Endothelial cell (in vitro differentiated cells): ENCODE measurements at regions not wholly inside any gene's neighbourhood (a gene's known extent, or its start where the extent isn't known, plus 50 kb on each side); places are given as distances from the start of the nearest gene placed in this dataset.

Experiments used
- DNase-seq: peaks from one replicate; pipeline ENCODE4 v3.0.0; 2021; ENCODE audit warnings: low spot score
- H3K27ac Mint-ChIP-seq: one replicate; pipeline ENCODE4 v1.8.0; 2021; ENCODE audit warnings: mixed read lengths, inconsistent platforms; ENCODE audit not compliant: unreplicated experiment
- H3K27me3 Mint-ChIP-seq: one replicate; pipeline ENCODE4 v1.8.0; 2021; ENCODE audit warnings: mild to moderate bottlenecking, moderate library complexity, mixed read lengths, inconsistent platforms; ENCODE audit not compliant: unreplicated experiment
- H3K36me3 Mint-ChIP-seq: one replicate; pipeline ENCODE4 v1.8.0; 2021; ENCODE audit warnings: mild to moderate bottlenecking, low read depth, mixed read lengths, inconsistent platforms; ENCODE audit not compliant: unreplicated experiment
- H3K4me1 Mint-ChIP-seq: one replicate; pipeline ENCODE4 v1.8.0; 2021; ENCODE audit warnings: mild to moderate bottlenecking, mixed read lengths, inconsistent platforms; ENCODE audit not compliant: unreplicated experiment
- H3K4me3 Mint-ChIP-seq: one replicate; pipeline ENCODE4 v1.8.0; 2021; ENCODE audit warnings: mild to moderate bottlenecking, mixed read lengths, inconsistent platforms; ENCODE audit not compliant: unreplicated experiment
- H3K9me3 Mint-ChIP-seq: one replicate; pipeline ENCODE4 v1.8.0; 2021; ENCODE audit warnings: mixed read lengths, inconsistent platforms; ENCODE audit not compliant: unreplicated experiment
- TF ChIP-seq, protein P1 (sequence below): fragments of 200-600 bp; sonication (generic); IDR thresholded peaks from one replicate; pipeline ENCODE4 v1.5.0; 2021; ENCODE audit warnings: antibody characterized with exemption; ENCODE audit not compliant: unreplicated experiment

DNA sequence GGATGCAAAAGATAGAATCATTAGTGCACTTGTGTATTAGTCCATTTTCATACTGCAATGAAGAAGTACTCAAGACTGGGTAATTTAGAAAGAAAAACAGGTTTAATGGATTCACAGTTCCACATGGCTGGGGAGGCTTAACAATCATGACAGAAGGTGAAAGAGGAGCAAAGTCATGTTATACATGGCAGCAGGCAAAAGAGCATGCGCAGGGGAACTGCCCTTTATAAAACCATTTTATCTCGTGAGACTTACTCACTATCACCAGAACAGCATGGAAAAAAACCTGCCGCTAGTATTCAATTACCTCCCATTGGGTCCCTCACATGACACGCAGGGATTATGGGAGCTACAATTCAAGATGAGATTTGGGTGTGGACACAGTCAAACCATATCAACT is 129.4 kb downstream of the SCG2 start:
- no peaks in the 10 kb centered on the region for H3K27me3 Mint-ChIP-seq
- H3K4me3 Mint-ChIP-seq, result no peak overlapping the region
- H3K9me3 Mint-ChIP-seq, result no peaks in the 10 kb centered on the region
- TF ChIP-seq, protein P1, sequence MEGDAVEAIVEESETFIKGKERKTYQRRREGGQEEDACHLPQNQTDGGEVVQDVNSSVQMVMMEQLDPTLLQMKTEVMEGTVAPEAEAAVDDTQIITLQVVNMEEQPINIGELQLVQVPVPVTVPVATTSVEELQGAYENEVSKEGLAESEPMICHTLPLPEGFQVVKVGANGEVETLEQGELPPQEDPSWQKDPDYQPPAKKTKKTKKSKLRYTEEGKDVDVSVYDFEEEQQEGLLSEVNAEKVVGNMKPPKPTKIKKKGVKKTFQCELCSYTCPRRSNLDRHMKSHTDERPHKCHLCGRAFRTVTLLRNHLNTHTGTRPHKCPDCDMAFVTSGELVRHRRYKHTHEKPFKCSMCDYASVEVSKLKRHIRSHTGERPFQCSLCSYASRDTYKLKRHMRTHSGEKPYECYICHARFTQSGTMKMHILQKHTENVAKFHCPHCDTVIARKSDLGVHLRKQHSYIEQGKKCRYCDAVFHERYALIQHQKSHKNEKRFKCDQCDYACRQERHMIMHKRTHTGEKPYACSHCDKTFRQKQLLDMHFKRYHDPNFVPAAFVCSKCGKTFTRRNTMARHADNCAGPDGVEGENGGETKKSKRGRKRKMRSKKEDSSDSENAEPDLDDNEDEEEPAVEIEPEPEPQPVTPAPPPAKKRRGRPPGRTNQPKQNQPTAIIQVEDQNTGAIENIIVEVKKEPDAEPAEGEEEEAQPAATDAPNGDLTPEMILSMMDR, result no peak
- H3K36me3 Mint-ChIP-seq, result no peaks in the 10 kb centered on the region
- no peak overlapping the region for H3K27ac Mint-ChIP-seq
- no peak for DNase-seq
- no peaks in the 10 kb centered on the region for H3K4me1 Mint-ChIP-seq

DNA sequence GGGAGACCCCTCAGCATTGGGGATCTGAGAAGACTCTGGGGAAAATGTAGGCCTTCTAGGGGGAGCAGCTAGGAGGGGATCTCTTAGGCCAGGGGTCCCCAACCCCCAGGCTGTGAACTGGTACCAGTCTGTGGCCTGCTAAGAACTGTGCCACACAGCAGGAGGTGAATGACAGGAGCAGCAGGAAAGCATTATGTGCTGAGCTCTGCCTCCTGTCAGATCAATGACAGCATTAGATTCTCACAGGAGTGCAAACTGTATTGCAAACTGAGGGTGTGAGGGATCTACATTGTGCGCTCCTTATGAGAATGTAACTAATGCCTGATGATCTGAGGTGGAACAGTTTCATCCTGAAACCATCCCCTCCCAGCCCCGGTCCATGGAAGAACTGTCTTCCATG is 127.3 kb downstream of the SCG2 start:
- TF ChIP-seq, protein P1, result no peak
- DNase-seq, result no peak
- H3K4me1 Mint-ChIP-seq, result no peaks in the 10 kb centered on the region
- H3K27ac Mint-ChIP-seq, result no peak overlapping the region
- no peaks in the 10 kb centered on the region for H3K27me3 Mint-ChIP-seq
- H3K9me3 Mint-ChIP-seq, result no peaks in the 10 kb centered on the region
- no peaks in the 10 kb centered on the region for H3K36me3 Mint-ChIP-seq
- no peak overlapping the region for H3K4me3 Mint-ChIP-seq

DNA sequence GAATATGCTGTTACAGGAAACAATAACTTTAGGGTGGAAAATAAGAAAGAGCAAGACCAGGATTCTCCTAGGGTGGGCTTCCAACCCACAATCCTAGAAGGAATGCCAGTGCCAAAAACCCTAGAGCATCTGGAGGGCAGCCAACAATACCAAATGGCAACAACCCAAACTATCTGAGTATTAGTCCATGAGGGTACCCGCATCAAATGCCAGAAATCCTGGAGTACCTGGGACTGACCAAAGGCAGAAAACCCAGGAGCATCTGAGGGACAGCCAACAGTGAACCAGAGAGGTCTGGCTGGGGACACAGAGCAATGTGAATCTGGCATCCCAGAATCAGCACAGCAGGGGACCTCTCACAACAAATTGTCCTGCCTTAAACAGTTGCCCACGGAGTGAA is 126.3 kb downstream of the SCG2 start:
- TF ChIP-seq, protein P1, result no peak
- no peak overlapping the region for H3K4me3 Mint-ChIP-seq
- no peak for DNase-seq
- no peaks in the 10 kb centered on the region for H3K36me3 Mint-ChIP-seq
- H3K9me3 Mint-ChIP-seq, result no peaks in the 10 kb centered on the region
- no peaks in the 10 kb centered on the region for H3K4me1 Mint-ChIP-seq
- H3K27ac Mint-ChIP-seq, result no peak overlapping the region
- no peaks in the 10 kb centered on the region for H3K27me3 Mint-ChIP-seq

DNA sequence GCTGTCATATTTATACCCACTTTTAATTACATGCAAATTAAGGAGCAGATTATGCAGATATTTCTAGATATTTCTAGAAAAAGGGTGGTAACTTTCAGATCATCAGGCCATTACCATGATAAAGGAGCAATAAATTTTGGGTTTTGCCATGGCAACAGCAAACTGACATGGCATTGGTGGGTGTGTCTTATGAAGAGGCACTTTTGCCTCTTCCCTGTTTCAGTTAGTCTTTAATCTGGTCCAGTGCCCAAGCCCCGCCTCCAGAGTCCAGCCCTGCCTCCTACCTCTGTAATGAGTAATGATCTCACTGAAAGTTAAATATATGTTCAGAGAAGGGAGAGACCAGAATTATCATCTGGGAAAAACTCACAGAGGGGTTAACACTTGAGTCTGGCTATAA is 124.8 kb downstream of the SCG2 start:
- no peaks in the 10 kb centered on the region for H3K4me1 Mint-ChIP-seq
- TF ChIP-seq, protein P1, result no peak
- no peak overlapping the region for H3K27ac Mint-ChIP-seq
- no peaks in the 10 kb centered on the region for H3K27me3 Mint-ChIP-seq
- H3K9me3 Mint-ChIP-seq, result no peaks in the 10 kb centered on the region
- no peaks in the 10 kb centered on the region for H3K36me3 Mint-ChIP-seq
- H3K4me3 Mint-ChIP-seq, result no peak overlapping the region
- DNase-seq, result no peak

DNA sequence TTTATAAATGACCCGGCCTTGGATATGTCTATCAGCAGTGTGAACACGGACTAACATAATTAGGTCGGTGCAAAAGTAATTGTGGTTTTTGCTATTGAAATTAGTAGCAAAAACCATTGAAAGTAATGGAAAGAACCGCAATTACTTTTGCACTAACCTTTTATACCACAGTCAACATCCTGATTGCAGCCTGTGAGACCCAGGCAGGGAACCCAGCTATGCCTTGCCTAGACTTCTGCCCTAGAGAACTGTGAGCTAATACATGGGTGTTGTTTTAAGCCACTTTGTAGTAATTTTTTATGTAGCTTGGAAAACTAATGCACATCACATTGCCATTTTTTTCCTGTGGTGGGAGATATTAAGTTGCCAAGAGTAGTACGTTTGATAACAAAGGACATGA is 120.7 kb downstream of the SCG2 start:
- Mint-ChIP-seq H3K36me3 (no peaks in the 10 kb centered on the region), H3K4me1 (no peaks in the 10 kb centered on the region), H3K27me3 (no peaks in the 10 kb centered on the region), H3K9me3 (no peaks in the 10 kb centered on the region), H3K4me3 (no peak overlapping the region), H3K27ac (no peak overlapping the region)
- TF ChIP-seq, protein P1, result no peak
- no peak for DNase-seq
